Choroid plexus epithelial cell (primary cell): ENCODE measurements at regions not wholly inside any gene's neighbourhood (a gene's known extent, or its start where the extent isn't known, plus 50 kb on each side); places are given as distances from the start of the nearest gene placed in this dataset.
A peak's percentile ranks its signal among the peaks of the same experiment; 100 is the strongest.

Source experiments
- DNase-seq: peaks from one replicate; pipeline ENCODE4 v3.0.0-alpha.2; 2010; ENCODE audit warnings: low read depth
- H3K4me3 ChIP-seq: 2 replicates; pipeline ENCODE4 v1.5.1; 2011; ENCODE audit warnings: low read depth, mild to moderate bottlenecking, control low read depth, low read length, moderate library complexity
- TF ChIP-seq, protein P1 (sequence below): conservative IDR thresholded peaks from 2 replicates; pipeline ENCODE4 v1.5.1; 2011; ENCODE audit warnings: low read depth, mild to moderate bottlenecking, control low read depth, inconsistent platforms, low read length, moderate library complexity

DNA sequence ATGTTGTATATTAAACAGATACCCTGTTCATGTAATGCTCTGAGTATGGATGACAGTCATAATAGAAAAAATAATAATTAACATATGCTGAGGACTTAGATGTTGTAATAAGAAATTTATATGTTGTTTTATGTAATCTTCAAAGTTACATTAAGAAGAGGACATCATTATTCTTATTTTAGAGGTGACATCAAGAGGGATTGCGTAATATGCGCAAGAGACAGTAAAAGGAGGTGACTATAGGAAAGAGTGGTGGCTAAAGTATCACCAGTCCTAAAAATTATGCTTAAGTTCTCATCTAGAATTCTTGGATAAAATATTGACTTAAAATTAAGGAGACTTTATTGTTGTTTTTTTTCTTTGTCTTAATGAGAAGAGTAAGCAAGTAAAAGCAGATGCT, 323.9 kb downstream of the KCNC2 start:
- TF ChIP-seq, protein P1, sequence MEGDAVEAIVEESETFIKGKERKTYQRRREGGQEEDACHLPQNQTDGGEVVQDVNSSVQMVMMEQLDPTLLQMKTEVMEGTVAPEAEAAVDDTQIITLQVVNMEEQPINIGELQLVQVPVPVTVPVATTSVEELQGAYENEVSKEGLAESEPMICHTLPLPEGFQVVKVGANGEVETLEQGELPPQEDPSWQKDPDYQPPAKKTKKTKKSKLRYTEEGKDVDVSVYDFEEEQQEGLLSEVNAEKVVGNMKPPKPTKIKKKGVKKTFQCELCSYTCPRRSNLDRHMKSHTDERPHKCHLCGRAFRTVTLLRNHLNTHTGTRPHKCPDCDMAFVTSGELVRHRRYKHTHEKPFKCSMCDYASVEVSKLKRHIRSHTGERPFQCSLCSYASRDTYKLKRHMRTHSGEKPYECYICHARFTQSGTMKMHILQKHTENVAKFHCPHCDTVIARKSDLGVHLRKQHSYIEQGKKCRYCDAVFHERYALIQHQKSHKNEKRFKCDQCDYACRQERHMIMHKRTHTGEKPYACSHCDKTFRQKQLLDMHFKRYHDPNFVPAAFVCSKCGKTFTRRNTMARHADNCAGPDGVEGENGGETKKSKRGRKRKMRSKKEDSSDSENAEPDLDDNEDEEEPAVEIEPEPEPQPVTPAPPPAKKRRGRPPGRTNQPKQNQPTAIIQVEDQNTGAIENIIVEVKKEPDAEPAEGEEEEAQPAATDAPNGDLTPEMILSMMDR = no peak

DNA sequence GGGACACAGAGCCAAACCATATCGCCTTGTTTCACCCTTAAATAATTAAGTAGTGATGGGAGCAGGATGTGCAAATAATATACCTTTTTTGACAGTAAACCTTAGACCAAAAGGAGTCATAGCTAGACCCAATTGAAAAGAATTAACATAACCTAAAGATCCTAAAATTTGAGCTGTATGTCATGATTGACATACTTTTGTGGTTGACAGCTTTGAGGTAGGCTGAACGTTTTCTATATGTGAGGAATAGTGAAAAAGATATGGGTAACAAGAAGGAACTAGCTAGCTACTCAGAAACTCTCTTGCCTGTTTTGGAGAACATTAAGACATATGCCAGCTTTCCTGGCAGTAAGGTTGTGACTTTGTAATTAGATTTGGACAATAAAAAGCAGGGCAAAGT, 320.6 kb downstream of the KCNC2 start:
- no peak for DNase-seq
- no peak overlapping the region for H3K4me3 ChIP-seq
- TF ChIP-seq, protein P1 = no peak

More for the DNA sequence above, 323.9 kb downstream of the KCNC2 start:
- DNase-seq = no peak
- no peak overlapping the region for H3K4me3 ChIP-seq

DNA sequence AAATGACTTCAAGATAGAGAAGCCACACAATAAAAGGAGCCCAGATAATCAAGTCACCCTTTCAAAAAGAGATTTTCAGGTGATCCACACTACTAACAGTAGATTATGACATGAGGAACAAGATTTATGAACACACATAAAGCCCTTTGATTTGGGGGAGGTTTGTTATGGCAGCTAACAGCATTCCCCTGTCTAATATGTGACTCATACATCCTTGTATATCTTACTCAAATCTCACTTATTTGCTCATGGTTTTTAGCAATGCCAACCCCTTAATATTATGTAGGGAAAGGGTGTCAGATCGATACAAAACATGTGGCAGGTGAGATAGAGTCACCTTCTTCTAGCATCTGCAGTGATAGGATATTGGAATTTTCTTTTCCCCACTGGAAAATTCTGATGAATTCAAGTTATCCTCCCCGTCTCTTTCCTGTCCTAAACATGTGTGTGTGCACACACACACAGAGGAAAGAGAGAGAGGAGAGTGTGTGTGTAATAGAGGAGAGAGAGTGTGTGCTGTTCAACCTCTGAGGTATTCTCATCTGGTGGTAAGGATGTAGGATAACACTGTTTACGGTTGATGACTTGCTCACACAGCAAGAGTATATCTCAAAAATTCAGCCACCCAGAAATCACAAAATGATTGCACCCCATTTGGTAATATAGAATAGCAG, 319.9 kb downstream of the KCNC2 start:
- DNase-seq = peak; percentile 60
- H3K4me3 ChIP-seq = no peak overlapping the region
- TF ChIP-seq, protein P1 = no peak

DNA sequence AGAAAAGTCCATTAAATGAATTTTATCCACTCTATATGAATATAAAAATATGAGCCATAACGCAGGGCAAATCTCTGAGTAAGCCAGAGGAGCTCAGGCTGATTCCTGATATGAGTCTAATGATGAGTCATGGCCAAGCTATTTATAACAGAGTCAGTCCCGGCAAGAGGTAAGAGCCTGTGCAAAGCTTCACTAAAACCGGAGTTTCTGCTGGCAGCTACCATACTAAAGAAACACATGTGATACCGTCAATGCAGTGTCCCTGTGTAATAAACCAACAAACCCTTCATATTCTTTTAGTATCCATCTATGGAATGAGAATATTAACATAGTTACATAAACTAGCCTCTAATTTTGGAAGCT, 319.4 kb downstream of the KCNC2 start:
- H3K4me3 ChIP-seq = no peak overlapping the region
- TF ChIP-seq, protein P1 = no peak
- DNase-seq = peak; percentile 94

DNA sequence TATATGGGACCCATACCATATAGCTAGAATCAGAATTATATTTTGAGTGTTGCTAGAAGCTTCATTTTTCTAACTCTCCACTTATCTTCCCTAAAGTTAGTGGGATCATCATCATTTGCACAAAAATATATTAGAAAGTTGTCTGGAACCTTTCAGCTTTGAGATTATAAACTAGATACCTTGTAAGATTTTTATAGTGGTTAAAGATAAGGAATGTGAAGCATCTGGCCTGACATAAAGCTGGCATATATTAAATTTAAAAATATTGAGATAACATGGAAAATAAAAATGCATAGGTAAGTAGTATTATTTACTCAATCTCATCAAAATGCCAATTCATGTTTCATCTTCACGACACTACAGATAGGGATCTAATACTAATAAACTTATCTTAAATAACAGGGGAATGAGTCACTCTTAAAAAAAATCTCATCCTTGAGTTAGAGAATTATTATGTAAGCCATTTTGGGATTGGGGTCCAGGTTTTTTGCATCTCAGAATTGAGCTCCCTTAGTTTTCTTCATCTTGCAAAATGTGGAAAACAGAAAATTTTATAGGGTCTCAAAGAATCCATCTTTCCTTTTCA, 318.5 kb downstream of the KCNC2 start:
- TF ChIP-seq, protein P1 = no peak
- no peak overlapping the region for H3K4me3 ChIP-seq
- no peak for DNase-seq

DNA sequence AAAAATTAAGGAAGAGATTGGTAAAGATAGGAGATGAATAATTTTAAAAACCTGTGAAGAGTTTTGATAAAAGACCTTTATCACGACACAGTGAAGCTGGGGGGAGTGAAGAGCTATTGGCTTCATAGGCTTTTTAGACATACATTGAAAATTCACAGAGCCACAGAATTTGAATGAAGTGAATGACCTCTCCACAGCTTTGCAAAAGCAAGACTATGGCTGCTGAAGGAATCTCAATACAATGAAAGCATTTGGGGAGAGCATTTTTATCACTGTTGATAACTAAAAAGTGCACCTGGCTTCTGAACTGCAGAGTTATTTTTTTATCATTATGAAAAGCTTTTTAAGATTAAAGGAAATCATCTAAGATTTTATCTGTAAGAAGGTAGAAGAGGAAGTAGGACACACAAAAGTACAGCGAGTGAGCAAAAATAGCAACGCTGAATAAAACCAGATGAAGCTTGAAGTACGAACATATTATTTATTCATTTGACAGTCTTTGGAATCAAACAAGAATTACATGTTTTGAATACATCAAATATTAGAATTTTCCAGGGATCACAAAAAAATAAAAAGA, 317.5 kb downstream of the KCNC2 start:
- no peak overlapping the region for H3K4me3 ChIP-seq
- DNase-seq = no peak
- TF ChIP-seq, protein P1 = no peak

DNA sequence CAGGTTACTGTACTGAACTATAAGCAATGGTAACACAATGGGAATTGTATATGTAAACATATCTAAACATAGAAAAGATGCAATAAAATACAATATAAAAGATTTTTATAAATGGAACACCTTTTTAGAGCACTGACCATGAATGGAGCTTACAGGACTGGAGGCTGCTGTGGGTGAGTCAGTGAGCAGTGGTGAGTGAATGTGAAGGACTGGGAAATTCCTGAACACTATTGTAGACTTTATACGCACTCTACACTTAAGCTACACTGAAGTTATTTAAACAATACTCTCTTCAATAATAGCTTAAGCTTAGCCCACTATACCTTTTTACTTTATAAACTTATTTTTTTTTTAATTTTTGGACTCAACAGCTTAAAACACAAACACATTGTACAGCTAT, 313.5 kb downstream of the KCNC2 start:
- no peak overlapping the region for H3K4me3 ChIP-seq
- TF ChIP-seq, protein P1 = no peak
- DNase-seq = no peak
